SKM-1 treated with dmso at 0.1 percent for 144 hours (cell line): ENCODE measurements at regions not wholly inside any gene's neighbourhood (a gene's known extent, or its start where the extent isn't known, plus 50 kb on each side); places are given as distances from the start of the nearest gene placed in this dataset.
"Not testable (repeated sequence)": the region's sequence is repeated elsewhere in the genome, so short reads cannot be mapped to it uniquely, and the experiment has no call there.

Experiments
- DNase-seq: peaks from one replicate; lab custom pipeline; 2025; ENCODE audit not compliant: unreplicated experiment; lab: John Stamatoyannopoulos, UW

GRCh38 chr3:191518861-191519260 is 57.9 kb downstream of the PYDC2 start:
- DNase-seq: no peak

GRCh38 chr3:191521055-191521454 is 60.1 kb downstream of the PYDC2 start:
- DNase-seq: no peak

DNA sequence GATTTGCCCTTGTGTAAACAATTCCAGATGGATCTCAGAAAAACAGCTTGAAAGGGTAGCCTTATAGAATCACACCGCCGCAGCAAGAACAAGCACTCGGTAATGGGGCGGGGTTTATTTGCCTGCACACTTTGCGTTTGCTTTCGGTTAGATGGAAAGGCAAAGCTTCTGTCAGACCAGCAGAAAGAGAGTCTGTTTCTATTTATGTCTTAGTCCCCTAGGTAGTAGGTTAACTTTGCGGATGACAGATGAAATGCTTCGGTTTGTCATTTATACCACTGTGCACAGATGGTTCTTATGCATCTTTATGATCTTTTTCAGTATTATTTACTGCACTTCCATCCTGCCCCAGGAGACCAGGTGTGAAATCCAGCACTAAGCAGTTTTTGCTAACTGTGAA is 62.2 kb downstream of the PYDC2 start:
- no peak for DNase-seq

GRCh38 chr3:191528589-191528988 is 67.6 kb downstream of the PYDC2 start:
- DNase-seq: no peak

- no peak for DNase-seq
These were observed 69.0 kb downstream of the PYDC2 start for GRCh38 chr3:191529992-191530391.

- DNase-seq: no peak
These were observed 70.5 kb downstream of the PYDC2 start for GRCh38 chr3:191531434-191531972.

GRCh38 chr3:191543018-191543417 is 82.1 kb downstream of the PYDC2 start:
- no peak for DNase-seq

DNA sequence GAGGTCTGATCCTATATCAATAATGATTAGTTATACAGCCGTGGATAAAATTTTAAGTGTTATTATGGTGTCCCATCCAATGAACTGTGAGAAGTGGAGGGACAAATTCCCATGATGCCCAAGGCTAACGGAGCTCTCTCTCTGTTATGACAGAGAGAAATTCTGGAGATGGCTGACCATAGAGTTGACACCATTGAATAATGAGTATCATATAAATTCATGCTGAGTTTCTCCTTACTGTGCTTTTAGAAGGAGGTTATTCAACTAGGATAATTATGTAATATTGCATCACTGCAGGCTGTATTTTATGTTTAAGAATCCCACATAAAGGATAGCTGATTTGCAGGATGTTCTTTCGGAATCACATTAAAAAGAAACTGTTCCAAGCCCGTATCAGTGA is 82.9 kb downstream of the PYDC2 start:
- DNase-seq: no peak

GRCh38 chr3:191549357-191549756 is 88.4 kb downstream of the PYDC2 start:
- no peak for DNase-seq

DNA sequence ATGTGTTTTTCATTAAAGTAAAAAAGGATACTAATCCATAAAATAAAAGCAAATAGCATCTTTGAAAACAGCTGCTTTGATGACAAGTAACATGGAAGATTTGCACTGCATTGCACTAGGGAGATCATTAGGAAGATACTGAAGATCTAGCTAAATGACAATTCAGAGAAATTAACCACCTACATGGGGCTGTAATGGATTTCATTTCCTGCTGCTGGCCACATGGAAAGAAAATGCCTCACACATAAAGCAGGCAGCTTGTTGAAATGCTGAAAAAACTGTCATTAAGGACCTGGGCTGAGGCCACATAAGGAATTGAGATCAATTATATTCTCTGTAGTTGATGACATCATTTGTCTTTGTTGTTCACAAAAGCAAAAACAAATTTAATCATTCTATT is 94.1 kb downstream of the PYDC2 start:
- no peak for DNase-seq

GRCh38 chr3:191557322-191557721 is 96.4 kb downstream of the PYDC2 start:
- no peak for DNase-seq

GRCh38 chr3:191563722-191564121 is 102.8 kb downstream of the PYDC2 start:
- no peak for DNase-seq

- no peak for DNase-seq
These were observed 105.5 kb downstream of the PYDC2 start for GRCh38 chr3:191566469-191566868.

- no peak for DNase-seq
These were observed 107.2 kb downstream of the PYDC2 start for GRCh38 chr3:191568206-191568605.

DNA sequence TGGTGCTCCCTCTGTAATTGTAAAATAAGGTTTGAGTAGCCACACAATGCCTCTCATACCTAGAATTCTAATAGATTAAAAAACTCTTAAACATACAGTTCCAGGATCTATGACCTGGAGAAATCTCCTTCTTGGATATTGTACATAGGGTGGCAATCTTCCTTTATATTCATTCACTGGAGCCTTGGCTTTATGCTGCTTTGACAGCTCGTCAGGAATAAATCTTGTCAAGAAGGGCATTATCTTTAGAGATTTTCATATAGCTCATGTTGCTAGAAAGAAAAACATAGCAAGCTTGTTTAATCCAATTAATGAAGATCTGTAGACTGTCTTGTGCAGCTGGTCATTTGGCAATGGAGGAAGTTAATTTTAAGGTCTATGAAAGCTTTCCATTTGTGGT is 131.1 kb downstream of the PYDC2 start:
- no peak for DNase-seq

- DNase-seq: no peak
These were observed 132.5 kb downstream of the PYDC2 start for GRCh38 chr3:191593486-191593885.

- not testable (repeated sequence) for DNase-seq
These were observed 154.5 kb downstream of the PYDC2 start for GRCh38 chr3:191615511-191615910.

DNA sequence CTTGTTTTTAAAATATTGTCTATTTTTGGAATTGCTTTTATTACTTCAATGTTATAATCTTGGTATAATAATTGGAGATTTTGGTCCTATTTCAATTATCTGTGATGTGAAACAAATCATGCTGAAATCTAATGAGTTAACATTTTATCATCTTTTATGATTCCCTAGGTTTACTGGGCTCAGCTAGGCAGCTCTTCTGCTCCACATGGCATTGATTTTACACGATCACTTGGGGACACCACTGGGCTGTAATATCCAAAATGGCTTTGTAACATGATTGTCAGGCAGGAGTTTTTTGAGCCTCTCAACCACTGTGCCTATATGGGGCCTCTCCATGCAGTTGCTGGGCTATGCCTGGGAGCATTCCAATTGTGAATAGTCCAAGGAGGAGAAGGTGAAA is 163.3 kb downstream of the PYDC2 start:
- DNase-seq: no peak

GRCh38 chr3:191627064-191627463 is 166.1 kb downstream of the PYDC2 start:
- DNase-seq: no peak

DNA sequence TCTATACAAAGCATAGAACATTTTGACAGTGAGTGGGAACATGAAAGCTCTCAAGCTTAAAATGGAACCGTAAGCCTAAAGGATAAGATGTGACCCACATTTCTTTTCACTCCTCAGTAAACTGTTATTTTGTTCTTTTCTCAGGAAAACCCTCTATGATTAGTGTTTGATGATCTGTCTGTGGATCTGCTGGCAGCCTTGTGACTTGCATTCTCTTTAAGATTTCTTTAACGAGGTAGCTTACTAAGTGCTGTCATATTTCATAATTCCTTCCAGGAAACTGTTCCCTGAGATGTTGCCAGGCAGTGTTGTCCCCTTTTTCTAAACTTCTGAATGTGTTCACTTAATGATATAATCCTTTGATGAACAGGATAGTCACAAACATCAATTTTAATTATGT is 167.6 kb downstream of the PYDC2 start:
- no peak for DNase-seq

- no peak for DNase-seq
These were observed 170.5 kb downstream of the PYDC2 start for GRCh38 chr3:191631496-191631895.

- no peak for DNase-seq
These were observed 173.9 kb downstream of the PYDC2 start for GRCh38 chr3:191634902-191635301.

DNA sequence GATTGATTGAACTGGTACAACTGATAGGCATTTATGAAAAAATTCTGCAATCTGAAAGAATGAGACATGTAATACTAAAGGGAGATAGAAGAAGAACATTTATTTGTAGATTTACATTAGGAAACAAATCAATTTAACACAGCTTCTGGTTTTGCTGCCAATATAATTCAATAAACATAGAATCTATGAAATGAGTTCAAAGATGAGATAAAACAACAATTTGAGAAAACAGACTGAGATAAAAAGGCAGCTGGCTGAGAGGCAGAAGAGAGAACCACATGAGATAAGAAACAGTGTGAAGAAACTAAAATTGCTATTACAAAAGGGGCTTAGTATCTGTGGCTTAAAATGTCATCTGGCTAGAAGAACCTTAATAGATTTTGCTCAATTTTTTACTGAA is 176.6 kb downstream of the PYDC2 start:
- no peak for DNase-seq

GRCh38 chr3:191641789-191642188 is 180.8 kb downstream of the PYDC2 start:
- no peak for DNase-seq
